GM19372 (cell line): ENCODE measurements at regions not wholly inside any gene's neighbourhood (a gene's known extent, or its start where the extent isn't known, plus 50 kb on each side); places are given as distances from the start of the nearest gene placed in this dataset.
"Not testable (repeated sequence)": the region's sequence is repeated elsewhere in the genome, so short reads cannot be mapped to it uniquely, and the experiment has no call there.

ENCODE experiments used
- ATAC-seq: cut with Tn5 transposase; IDR thresholded peaks from one replicate; pipeline ENCODE4 v1.9.1; 2021; ENCODE audit warnings: mild to moderate bottlenecking, low read depth, moderate library complexity; ENCODE audit not compliant: unreplicated experiment

DNA sequence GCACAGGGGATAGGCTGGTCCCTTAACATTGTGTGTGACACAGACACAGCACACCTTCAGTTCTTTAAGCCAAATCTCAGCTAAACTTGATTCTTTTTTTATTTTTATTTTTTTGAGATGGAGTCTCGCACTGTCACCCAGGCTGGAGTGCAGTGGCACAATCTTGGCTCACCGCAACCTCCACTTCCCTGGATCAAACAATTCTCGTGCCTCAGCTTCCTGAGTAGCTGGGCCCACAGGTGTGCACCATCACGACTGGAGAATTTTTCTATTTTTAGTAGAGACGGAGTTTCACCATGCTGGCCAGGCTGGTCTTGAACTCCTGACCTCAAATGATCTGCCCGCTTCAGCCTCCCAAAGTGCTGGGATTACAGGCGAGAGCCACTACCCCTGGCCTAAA is 123.6 kb upstream of the ERRFI1 start:
- ATAC-seq = not testable (repeated sequence)

DNA sequence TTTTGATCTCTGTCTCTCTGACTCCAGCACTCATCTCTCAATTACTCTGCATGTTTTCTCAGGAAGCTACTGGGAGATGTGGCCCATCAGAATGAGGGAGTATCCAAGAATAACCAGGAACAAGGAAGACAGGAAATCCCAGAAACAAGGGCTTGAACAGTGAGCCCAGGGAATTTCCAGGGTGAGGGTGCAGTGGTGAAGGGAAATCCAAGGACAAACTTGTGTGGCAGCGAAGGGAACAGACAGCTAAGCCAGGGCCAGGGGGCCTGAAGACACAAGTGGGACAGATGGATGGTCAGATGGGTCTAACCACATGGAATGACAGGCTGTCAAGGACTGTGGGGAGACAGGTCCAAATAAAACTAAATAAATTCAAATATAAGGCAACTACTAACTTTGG is 121.8 kb upstream of the ERRFI1 start:
- ATAC-seq = no peak

DNA sequence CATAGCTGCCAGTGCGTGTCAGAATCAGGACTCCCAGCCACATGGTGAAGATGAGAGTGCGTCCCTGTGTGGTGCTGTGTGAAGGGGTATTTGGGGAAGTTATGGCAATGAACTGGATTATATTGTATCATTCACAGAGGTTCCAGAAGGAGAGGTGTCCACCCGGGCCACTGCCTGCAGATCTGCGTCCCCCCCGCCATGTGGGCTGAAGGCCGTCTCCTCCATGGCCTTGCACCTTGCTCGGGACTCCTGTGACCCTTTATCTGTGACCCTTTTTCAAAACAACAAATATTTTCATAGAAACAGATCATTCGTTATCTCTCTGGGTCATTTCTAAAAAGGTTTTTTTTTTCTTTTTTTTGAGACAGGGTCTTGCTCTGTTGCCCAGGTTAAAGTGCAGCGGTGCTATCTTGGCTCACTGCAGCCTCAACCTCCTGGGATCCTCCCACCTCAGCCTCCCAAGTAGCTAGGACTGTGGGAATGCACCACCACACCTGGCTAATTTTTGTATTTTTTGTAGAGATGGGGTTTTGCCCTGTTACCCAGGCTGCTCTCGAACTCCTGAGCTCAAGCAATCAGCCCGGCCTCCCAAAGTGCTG is 120.2 kb upstream of the ERRFI1 start:
- ATAC-seq = no peak

DNA sequence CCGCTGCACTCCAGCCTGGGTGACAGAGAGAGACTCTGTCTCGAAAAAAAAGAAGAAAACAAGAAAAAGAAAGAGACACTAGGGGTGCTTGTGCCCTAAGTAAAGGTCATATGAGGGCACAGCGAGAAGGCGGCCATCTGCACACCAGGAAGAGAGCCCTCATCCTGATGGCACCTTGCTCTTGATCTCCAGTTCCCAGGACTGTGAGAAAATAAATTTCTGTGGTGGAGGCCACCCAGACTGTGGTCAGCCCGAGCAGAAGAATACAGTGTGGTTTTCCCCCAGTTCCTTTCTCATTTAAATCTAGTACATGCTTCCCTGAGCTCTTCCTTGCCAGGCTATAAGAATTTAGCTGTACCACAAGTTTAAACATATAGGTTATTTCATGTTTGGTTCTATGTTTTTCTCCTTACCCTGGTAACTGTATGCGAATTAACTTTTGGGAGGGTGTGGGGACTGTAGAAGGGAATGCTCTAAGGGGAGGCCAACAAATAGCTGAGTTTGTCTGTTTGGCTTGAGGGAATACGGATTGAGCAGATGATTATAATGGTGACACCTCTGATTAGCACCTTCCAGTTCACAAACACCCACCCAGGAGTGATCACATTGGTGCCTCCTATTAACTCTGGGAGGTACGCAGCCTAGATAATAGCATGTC is 119.6 kb upstream of the ERRFI1 start:
- no peak for ATAC-seq

DNA sequence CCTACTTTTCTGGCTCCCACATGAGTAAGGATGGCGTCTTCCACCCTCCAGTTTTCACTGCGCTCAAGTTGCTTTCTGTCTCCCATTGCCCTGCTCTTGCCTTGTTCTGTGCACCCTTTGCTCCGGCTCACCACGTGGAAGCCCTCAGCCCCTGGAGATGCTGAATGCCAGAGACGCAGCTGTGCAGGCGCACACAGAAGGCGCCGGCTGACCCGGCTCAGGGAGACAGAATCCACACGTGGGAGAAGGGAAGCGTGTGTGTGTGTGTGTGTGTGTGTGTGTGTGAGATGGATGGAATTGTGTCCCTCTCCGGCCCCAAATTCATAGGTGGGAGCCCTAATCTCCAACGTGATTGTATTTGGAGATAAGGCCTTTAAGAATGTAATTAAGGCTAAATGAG is 118.2 kb upstream of the ERRFI1 start:
- no peak for ATAC-seq

DNA sequence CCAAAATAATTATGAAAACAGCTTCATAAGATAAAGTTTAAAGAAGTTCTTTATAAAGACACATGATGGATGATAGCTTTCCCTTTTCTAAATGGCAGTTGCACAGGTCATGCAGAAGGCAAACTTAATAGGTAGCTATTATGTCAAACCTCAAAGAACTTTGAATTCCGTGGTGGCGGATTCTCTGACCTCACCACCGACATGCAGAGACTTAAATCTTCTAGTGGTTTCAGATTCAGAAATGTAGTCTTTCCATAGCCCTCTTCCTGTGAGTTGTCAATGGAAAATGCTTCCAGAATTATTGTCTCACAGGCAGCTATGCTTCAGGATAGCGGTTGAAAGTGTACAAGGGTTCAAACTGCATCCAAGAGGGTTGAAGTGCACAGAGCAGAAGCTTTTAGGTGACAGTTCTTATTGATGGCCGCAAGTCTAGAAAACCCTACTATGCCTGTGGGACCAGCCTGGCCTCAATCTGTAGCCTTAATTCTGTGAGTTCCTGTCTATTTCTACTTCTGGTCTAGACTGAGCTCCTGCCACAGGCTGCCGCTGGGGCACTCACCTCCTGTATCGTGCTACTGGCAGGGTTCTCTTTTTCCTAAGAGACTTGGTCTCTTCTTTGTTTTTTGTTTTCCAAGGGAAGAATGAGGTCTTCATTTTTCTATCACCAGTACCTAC is 117.0 kb upstream of the ERRFI1 start:
- ATAC-seq = no peak

DNA sequence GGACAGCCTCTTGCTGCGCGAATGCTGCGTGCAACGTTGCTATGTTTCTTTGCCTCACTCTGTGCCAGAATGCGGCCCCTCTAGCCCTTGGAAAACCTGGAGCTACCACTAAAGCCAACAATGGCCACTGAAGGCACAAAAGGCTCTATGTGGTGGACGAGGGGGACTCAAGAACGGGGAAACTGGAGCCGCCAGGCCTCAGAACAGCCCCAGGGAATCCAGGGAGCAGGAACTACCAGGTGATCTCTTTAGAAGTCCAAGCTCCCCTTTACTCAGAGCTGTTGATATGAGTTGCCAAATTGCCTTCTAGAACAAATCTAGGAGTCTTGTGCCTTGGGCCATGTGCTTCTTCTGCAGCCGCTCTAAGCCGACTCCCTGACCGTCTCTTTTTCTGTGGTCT is 113.8 kb upstream of the ERRFI1 start:
- ATAC-seq = no peak

DNA sequence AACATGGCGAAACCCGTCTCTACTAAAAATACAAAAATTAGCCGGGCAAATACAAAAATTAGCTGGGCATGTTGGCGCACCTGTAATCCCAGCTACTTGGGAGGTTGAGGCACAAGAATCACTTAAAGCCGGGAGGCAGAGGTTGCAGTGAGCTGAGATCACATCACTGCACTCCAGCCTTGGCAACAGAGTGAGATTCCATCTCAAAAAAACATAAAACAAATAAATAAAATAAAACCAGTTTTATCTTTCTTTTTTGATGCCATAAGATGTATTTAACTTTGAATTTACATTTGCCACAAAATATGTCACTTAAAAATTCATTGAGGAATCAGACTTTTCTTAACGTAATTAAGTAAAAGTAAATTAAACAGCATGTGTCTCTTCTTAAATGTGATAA is 113.3 kb upstream of the ERRFI1 start:
- no peak for ATAC-seq

DNA sequence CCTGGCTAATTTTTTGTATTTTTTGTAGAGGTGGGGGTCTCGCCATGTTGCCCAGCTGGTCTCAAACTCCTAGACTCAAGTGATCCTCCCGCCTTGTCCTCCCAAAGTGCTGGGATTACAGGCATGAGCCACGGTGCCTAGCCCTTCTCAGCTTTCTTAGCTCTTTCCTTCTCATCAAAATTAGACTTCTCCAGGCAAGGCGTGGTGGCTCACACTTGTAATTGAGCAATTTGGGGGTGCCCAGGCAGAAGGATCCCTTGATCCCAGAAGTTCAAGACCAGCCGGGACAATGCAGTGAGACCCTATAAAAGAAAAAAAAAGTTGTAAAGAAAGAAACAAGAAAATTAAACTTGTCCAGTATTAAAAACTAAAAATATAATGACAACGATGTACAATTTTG is 112.6 kb upstream of the ERRFI1 start:
- no peak for ATAC-seq

DNA sequence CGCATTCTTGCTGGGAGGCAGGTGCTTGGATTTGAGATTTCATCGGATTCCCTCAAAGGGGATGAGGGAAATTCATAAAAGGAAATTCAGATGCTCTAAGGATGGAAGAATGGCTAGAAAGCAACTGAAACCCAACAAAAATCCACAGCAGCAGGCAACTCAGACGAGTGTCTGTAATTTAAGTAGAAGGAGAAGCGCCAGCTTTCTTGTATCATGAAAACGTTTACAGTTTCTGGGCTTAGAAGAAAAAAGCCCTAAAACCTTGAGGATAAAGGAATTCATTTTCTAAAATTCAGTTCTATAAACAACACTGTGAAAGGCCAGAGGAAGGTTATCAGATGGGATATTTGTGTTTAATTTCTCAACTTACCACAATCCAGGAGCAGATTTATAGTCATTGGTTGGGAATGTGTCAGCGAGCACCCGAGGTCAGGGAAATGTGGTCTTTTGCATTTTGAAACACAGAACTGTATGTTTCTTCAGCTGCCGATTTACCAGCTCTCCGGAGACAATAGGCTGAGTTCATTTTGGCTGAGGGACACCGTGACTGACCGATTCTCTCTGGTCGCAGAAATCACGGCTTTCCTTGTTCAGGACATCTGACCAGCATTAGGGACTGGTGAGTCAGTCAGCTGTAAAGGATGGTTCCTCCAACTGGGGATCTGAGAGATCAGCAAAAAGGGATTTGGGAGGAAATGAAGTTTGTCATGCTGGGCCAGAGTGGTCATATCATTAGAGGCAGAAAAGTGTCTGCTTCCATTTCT is 111.6 kb upstream of the ERRFI1 start:
- ATAC-seq = no peak

DNA sequence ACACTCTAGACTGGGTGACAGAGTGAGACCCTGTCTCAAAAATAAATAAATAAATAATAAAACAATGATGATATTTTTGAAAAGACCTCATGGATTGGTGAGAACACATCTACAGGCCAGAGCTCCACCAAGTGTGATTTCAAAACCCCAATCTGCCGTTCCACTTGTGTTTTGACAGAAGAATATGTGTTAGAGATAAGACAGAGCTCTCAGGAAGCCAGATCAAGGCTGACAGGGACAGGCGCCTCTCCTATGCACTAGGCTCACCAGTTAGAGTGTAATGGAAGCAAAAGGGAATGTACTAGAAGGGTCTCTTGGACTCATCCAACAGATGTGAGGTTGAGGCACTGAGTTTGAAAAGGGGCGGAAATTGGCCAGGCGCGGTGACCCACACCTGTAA is 110.7 kb upstream of the ERRFI1 start:
- no peak for ATAC-seq

DNA sequence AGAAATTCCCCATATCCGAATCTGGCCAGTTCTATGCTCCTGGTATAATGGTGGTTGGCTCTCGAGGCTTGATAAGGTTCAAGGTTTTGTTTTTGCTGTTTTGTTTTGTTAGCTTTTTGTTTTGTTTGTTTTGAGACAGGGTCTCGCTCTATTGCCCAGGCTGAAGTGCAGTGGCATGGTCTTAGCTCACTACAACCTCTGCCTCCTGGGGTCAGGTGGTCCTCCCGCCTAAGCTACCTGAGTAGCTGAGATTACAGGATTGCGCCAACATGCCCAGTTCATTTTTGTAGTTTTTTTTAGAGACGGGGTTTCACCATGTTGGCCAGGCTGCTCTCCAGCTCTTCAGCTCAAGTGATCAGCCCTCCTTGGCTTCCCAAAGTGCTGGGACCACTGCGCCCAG is 109.1 kb upstream of the ERRFI1 start:
- no peak for ATAC-seq

DNA sequence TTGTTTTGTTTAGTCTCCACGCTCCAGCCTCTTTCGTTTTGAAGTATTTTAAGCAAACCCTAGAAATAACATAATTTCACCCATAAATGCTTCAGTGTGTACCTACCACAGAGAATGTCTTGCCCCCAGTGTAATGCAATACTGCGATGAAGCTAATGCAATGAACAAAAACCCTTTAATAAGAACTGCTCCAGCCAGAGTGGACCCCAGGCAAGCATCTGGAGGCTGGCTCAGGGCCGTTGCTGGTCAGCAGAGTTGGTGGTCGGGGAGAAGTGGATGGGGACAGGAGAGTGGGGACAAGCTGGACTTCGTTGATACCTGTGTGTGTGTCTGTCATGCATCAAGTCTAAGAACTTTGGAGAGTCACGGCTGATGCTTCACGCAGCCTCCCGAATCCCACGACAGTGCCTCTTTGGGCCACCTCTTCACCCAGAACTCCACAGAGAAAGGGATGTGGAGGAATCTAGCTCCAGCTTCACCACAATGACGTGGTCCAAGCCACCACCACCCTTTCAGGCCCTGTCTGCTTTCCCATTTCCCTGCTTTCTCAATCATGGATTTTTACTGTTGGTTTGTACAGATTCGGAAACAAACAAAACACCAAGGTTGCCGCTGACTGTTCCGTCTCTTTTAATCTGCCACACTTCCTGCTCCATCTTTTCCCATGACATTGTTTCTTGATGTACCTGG is 108.6 kb upstream of the ERRFI1 start:
- no peak for ATAC-seq

DNA sequence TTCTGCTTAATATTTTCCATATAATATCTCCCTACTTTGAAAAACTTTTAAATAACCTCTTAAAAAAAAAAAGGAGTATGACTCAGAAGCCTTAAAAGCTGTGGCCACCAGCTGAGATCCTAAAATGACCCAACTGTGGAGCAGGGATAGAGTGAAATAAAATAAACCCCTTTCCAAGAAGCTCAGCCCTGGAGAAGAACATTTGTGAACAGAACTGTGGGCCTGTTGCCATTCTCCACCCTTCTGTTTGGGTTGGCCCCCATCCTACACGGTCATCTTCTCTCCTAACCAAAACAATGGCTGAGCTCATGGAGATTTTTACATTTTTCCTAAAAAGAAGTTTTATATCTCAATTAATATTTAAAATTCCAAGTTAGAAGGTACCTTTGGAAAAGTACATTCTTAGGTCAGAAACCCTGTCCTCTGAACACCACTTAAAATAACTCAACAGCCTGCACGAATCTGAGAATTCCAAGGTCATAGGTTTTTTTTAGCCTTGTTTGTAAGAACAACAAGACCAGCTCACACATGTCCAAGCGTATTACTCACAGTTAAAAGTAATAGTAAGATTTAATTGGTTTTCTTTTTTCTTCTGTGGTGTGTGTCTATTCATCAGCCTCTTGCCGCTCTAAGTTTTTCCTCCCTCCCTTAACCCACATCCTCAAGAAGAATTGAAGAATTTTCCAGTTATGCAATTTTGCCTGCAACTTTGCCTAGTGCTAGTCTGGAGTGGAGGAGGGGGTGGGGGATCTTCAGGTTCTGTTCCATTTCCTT is 107.7 kb upstream of the ERRFI1 start:
- ATAC-seq = no peak

DNA sequence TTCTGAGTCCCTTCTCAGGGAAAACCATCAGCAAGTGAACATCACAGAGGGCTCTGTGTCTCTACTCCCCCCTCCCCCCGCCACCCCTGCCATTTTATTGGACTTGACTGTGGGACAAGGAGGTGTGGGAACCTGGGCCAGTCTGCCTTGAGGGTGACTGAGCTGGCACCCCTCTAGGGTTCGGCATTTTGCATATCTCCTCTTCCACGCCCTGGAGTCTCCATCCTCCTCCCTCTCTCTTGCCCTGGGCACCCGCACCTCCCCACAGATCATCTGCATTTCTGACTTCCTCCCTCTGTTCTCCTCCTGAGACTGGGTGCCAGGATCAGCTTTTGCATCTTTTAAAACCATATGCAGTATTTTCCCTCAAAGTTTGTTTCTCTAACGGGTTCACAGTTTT is 107.1 kb upstream of the ERRFI1 start:
- ATAC-seq = no peak

DNA sequence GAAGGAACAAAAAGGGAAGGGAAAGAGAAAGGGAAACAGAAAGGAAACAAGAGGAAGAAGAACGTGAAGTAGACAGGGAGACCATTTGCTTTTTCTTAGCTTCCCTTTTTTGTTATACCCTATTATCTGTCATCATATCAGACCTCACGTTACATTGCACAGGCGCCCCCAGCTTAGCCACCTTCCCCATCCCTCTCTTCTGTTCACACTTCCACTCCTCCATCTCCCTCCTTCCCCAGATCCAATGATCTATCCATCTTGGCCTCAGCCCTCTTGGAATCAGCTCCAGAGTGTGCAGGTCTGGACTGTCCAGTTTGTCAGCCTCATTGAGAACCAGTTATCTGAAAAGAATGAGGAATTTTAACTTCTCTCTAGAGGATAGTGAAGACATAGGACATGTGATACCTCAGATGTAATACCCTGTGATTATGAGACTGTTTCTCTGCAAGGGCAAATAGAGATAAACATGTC is 101.1 kb upstream of the ERRFI1 start:
- ATAC-seq = no peak

DNA sequence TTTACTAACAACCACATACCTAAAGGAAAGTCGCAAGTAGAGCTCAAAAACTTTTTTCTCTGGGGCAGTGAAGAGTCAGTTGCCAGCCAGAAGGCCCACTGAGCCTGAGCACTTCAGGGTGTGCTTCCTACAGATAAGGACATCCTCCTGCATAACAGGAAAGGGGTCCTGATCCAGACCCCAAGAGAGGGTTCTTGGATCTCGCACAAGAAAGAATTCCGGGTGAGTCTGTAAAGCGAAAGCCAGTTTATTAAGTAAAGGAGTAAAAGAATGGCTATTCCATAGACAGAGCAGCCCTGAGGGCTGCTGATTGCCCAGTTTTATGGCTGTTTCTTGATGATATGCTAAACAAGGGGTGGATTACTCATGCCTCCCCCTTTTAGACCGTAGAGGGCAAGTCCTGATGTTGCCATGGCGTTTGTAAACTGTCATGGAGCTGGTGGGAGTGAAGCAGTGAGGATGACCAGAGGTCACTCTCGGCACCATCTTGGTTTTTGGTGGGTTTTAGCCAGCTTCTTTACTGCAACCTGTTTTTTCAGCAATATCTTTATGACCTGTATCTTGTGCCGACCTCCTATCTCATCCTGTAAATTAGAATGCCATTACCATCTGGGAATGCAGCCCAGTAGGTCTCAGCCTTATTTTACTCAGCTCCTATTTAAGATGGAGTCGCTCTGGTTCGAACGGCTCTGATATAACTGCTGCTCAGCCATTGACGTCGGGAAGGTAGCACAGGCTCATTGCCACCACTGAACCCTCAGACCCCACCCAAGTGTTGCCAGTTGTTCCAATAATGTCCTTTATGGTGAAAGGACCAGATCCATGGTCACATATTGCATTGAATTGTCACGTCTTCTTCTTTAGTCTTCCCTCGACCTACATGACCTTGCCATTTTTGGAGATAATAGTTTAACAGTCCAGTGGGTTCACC is 96.6 kb upstream of the ERRFI1 start:
- ATAC-seq = no peak

DNA sequence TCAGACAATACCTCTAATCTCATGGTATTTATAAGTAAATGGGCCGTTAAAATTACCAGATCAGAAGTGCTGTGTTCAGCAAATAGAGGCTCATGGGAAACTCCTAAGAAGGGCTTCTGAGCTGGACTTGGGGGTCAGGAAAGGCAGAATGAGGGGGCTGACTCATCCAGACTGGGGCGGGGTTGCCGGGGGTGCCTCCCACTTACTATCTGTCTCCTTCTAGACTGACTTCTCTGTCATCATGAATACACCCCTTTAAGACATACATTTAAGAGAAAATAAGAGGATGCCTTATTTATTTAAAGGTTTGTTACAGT is 96.0 kb upstream of the ERRFI1 start:
- ATAC-seq = no peak
